ENCODE measurements at regions not wholly inside any gene's neighbourhood (a gene's known extent, or its start where the extent isn't known, plus 50 kb on each side); places are given as distances from the start of the nearest gene placed in this dataset.
"Not testable (repeated sequence)": the region's sequence is repeated elsewhere in the genome, so short reads cannot be mapped to it uniquely, and the experiment has no call there.

GRCh38 chr1:83332308-83332707 is 666.6 kb downstream of the TTLL7 start:
- not testable (repeated sequence) for TF ChIP-seq CTCF, EZH2, EZH2phosphoT487 (IDR thresholded peaks at IDR 0.05)
